GM12878 (cell line): ENCODE measurements at regions not wholly inside any gene's neighbourhood (a gene's known extent, or its start where the extent isn't known, plus 50 kb on each side); places are given as distances from the start of the nearest gene placed in this dataset.

Source experiments
- ATAC-seq: fragments of 200-7000 bp; cut with Tn5 transposase; 3 replicates; pipeline ENCODE4 v1.9.1; 2020; ENCODE audit warnings: mild to moderate bottlenecking, moderate library complexity
- BruUV-seq: library from RNA; stranded (reverse); fragments of 400-500 nt; replicated peaks from 2 replicates; lab custom pipeline; 2021; lab: Mats Ljungman, UMichigan
- CTCF ChIA-PET: fragments of 300-600 bp; sonication (Branson Sonifier 250); formaldehyde crosslinking; extraction: SDS; loops from one replicate; lab custom pipeline; 2021; ENCODE audit warnings: inconsistent platforms; lab: Yijun Ruan, JAX
- POLR2A ChIA-PET: fragments of 350-600 bp; formaldehyde crosslinking; extraction: SDS; loops from one replicate; lab custom pipeline; 2021; ENCODE audit warnings: inconsistent platforms; lab: Charles Lee
- RAD21 ChIA-PET: fragments of 300-600 bp; sonication (Branson Sonifier 250); formaldehyde crosslinking; loops from one replicate; lab custom pipeline; 2023; ENCODE audit warnings: antibody characterized with exemption; ENCODE audit not compliant: unreplicated experiment; lab: Charles Lee
- SMC1A ChIA-PET: fragments of 300-600 bp; sonication (Branson Sonifier 250); formaldehyde crosslinking; loops from one replicate; lab custom pipeline; 2023; ENCODE audit not compliant: unreplicated experiment, uncharacterized antibody; lab: Charles Lee
- DNase-seq: peaks from one replicate; pipeline ENCODE4 v3.0.0-alpha.2; 2011; ENCODE audit warnings: low read depth, low spot score
- FAIRE-seq: peaks from 3 replicates; lab custom pipeline; 2011; peaks lifted over from hg19 to GRCh38; lab: Jason Lieb, UNC
- H2AFZ ChIP-seq: 2 replicates; pipeline ENCODE4 v1.6.0; 2011; ENCODE audit warnings: low read depth, low read length, control low read depth; ENCODE audit not compliant: control insufficient read depth
- H3K27ac ChIP-seq: 2 replicates; pipeline ENCODE4 v1.5.1; 2011; ENCODE audit warnings: control low read depth; ENCODE audit not compliant: control insufficient read depth, insufficient read depth
- H3K27me3 ChIP-seq, 2 experiments: replicated peaks in 1 of 2; 2 replicates each; pipeline versions ENCODE4 v1.6.0 to v1.6.1; 2011; ENCODE audit warnings: low read length in 1 of 2; ENCODE audit not compliant: control insufficient read depth in 2 of 2, insufficient read depth in 2 of 2
- H3K36me3 ChIP-seq, 2 experiments: 2 replicates each; pipeline ENCODE4 v1.5.1; 2011; ENCODE audit warnings: low read length in 1 of 2; ENCODE audit not compliant: control insufficient read depth in 2 of 2, insufficient read depth in 2 of 2
- H3K4me1 ChIP-seq: 2 replicates; pipeline ENCODE4 v1.6.1; 2011; ENCODE audit warnings: mild to moderate bottlenecking, low read length, moderate library complexity, mixed read lengths; ENCODE audit not compliant: control insufficient read depth, insufficient read depth
- H3K4me2 ChIP-seq: 2 replicates; pipeline ENCODE4 v1.6.0; 2011; ENCODE audit warnings: control low read depth; ENCODE audit not compliant: control insufficient read depth, insufficient read depth
- H3K4me3 ChIP-seq: fragments of 200-600 bp; sonication (generic); 2 replicates; pipeline ENCODE4 v1.5.1; 2016
- H3K79me2 ChIP-seq: 2 replicates; pipeline ENCODE4 v1.6.0; 2011; ENCODE audit warnings: low read length; ENCODE audit not compliant: control insufficient read depth, insufficient read depth
- H3K9ac ChIP-seq: 2 replicates; pipeline ENCODE4 v1.8.0; 2011; ENCODE audit warnings: low read length, control low read depth, mixed read lengths; ENCODE audit not compliant: control insufficient read depth, insufficient read depth
- H3K9me3 ChIP-seq: replicated peaks from 3 replicates; pipeline ENCODE4 v1.5.1; 2011; ENCODE audit warnings: mild to moderate bottlenecking, low read length; ENCODE audit not compliant: control insufficient read depth, insufficient read depth
- H4K20me1 ChIP-seq: 2 replicates; pipeline ENCODE4 v1.6.0; 2011; ENCODE audit not compliant: control insufficient read depth, insufficient read depth
- ATF7 ChIP-seq: fragments of 450-650 bp; IDR thresholded peaks from 2 replicates; pipeline ENCODE4 v1.6.1; 2016; ENCODE audit warnings: low read depth, mild to moderate bottlenecking
- CBFB ChIP-seq: IDR thresholded peaks from 2 replicates; pipeline ENCODE4 v1.6.1; 2016; ENCODE audit warnings: antibody characterized with exemption, low read depth
- CEBPB ChIP-seq, 2 experiments: fragments of 150-350 bp in 1 of 2; IDR thresholded peaks; 2 replicates each; pipeline ENCODE4 v1.6.1; 2012 to 2014; ENCODE audit warnings: low read depth in 2 of 2, low read length in 2 of 2, borderline replicate concordance in 1 of 2, inconsistent platforms in 1 of 2
- CREB1 ChIP-seq: IDR thresholded peaks from 2 replicates; pipeline ENCODE4 v1.6.1; 2012; ENCODE audit warnings: low read depth, mild to moderate bottlenecking, inconsistent platforms
- EGR1 ChIP-seq, 2 experiments: IDR thresholded peaks; 1 replicate in 1 of 2; 2 replicates in 1 of 2; pipeline ENCODE4 v1.6.1; 2011 to 2012; ENCODE audit warnings: low read depth in 2 of 2, low read length in 2 of 2, borderline replicate concordance in 1 of 2, mild to moderate bottlenecking in 1 of 2, moderate library complexity in 1 of 2
- EZH2 ChIP-seq: IDR thresholded peaks from 2 replicates; pipeline ENCODE4 v1.6.1; 2012; ENCODE audit warnings: low read depth, mild to moderate bottlenecking, control low read depth, inconsistent platforms, low read length, borderline replicate concordance; ENCODE audit not compliant: control insufficient read depth
- GATAD2B ChIP-seq: fragments of 450-650 bp; conservative IDR thresholded peaks from 2 replicates; pipeline ENCODE4 v1.6.1; 2017; ENCODE audit warnings: low read depth, mild to moderate bottlenecking, moderate library complexity
- HDAC2 ChIP-seq: fragments of 200-600 bp; sonication (generic); IDR thresholded peaks from 2 replicates; pipeline ENCODE4 v1.6.1; 2017
- IKZF2 ChIP-seq, 2 experiments: fragments of 450-650 bp; IDR thresholded peaks; 2 replicates each; pipeline ENCODE4 v1.6.1; 2017; ENCODE audit warnings: mild to moderate bottlenecking in 2 of 2, moderate library complexity in 2 of 2
- JUNB ChIP-seq: IDR thresholded peaks from 2 replicates; pipeline ENCODE4 v1.6.1; 2016; ENCODE audit warnings: antibody characterized with exemption, mild to moderate bottlenecking
- MEF2A ChIP-seq: IDR thresholded peaks from 2 replicates; pipeline ENCODE4 v1.6.1; 2011; ENCODE audit warnings: low read depth, mild to moderate bottlenecking, low read length, moderate library complexity; ENCODE audit not compliant: insufficient read depth
- MEF2B ChIP-seq: fragments of 450-650 bp; IDR thresholded peaks from 2 replicates; pipeline ENCODE4 v1.6.1; 2018; ENCODE audit warnings: mild to moderate bottlenecking, moderate library complexity; ENCODE audit not compliant: partially characterized antibody, poor library complexity, severe bottlenecking
- NFYB ChIP-seq: IDR thresholded peaks from 2 replicates; pipeline ENCODE4 v1.6.1; 2011; ENCODE audit warnings: low read depth, mild to moderate bottlenecking, low read length, improper control_type of control experiment, moderate library complexity; ENCODE audit not compliant: insufficient read depth
- RAD21 ChIP-seq: IDR thresholded peaks from 2 replicates; pipeline ENCODE4 v1.6.1; 2011; ENCODE audit warnings: mild to moderate bottlenecking, low read depth, low read length, moderate library complexity; ENCODE audit not compliant: insufficient read depth
- SMAD1 ChIP-seq: fragments of 450-650 bp; IDR thresholded peaks from 2 replicates; pipeline ENCODE4 v1.6.1; 2018; ENCODE audit warnings: mild to moderate bottlenecking, low read depth; ENCODE audit not compliant: partially characterized antibody
- SUZ12 ChIP-seq: fragments of 200-600 bp; sonication (generic); IDR thresholded peaks from one replicate; pipeline ENCODE4 v1.6.1; 2018; ENCODE audit warnings: antibody characterized with exemption, mild to moderate bottlenecking; ENCODE audit not compliant: unreplicated experiment
- ZBTB4 ChIP-seq: fragments of 450-650 bp; formaldehyde crosslinking; IDR thresholded peaks from 2 replicates; pipeline ENCODE4 v1.4.0; 2022; ENCODE audit warnings: mild to moderate bottlenecking, moderate library complexity
- ZNF217 ChIP-seq: fragments of 450-650 bp; IDR thresholded peaks from 2 replicates; pipeline ENCODE4 v1.6.1; 2017; ENCODE audit warnings: antibody characterized with exemption, mild to moderate bottlenecking
- WGBS: methylation state at CpG from one replicate; pipeline ENCODE4 v1.1.6; 2016; ENCODE audit warnings: low lambda C conversion rate; ENCODE audit not compliant: insufficient replicate concordance, insufficient coverage; ENCODE audit errors: missing lambda C conversion rate; 5-methylcytosine and 5-hydroxymethylcytosine counted together
- in situ Hi-C: fragments of 300-500 bp; cut with MboI; formaldehyde crosslinking; loops from 9 replicates; pipeline ENCODE4 v1.14.3; 2018; ENCODE audit warnings: mixed read lengths
- intact Hi-C: fragments of 100-400 bp; cut with micrococcal nuclease; formaldehyde crosslinking; loops from one replicate; pipeline ENCODE4 v1.14.2; 2022; ENCODE audit not compliant: unreplicated experiment
- TF ChIP-seq, protein P1 (sequence below): IDR thresholded peaks from 2 replicates; pipeline ENCODE4 v1.6.1; 2011; ENCODE audit warnings: borderline replicate concordance, low read depth, mild to moderate bottlenecking, moderate library complexity, mixed read lengths, low read length; ENCODE audit not compliant: insufficient read depth; ENCODE audit errors: extremely low read length

GRCh38 chrX:43580621-43581020 is 75.5 kb upstream of the MAOA start:
- Histone ChIP-seq H3K36me3 (no peaks in the 10 kb centered on the region), H3K79me2 (no peaks in the 10 kb centered on the region), H3K9ac (no peak overlapping the region), H3K27me3 (no peaks in the 10 kb centered on the region), H2AFZ (no peak overlapping the region), H3K4me3 (no peak overlapping the region), H3K27ac (no peak overlapping the region), H3K4me1 (no peaks in the 10 kb centered on the region), H3K9me3 (no peaks in the 10 kb centered on the region), H4K20me1 (no peaks in the 10 kb centered on the region), H3K4me2 (no peak overlapping the region)
- CTCF ChIA-PET, result no interaction called here
- ATAC-seq (no peak), DNase-seq (no peak), FAIRE-seq (no peak)
- RAD21 ChIA-PET, result no interaction called here
- BruUV-seq, result no TSS peak
- intact Hi-C loops, result no loop called here
- in situ Hi-C loops, result no loop called here
- no peak for TF ChIP-seq GATAD2B
- TF ChIP-seq ZBTB4 (CRISPR knock-in tag), result no peak
- no peak for TF ChIP-seq SMAD1
- no peak for TF ChIP-seq RAD21
- TF ChIP-seq EZH2, result no peak
- no peak for TF ChIP-seq ATF7
- TF ChIP-seq NFYB, result no peak
- no peak for TF ChIP-seq JUNB
- TF ChIP-seq HDAC2, result no peak
- TF ChIP-seq, protein P1, sequence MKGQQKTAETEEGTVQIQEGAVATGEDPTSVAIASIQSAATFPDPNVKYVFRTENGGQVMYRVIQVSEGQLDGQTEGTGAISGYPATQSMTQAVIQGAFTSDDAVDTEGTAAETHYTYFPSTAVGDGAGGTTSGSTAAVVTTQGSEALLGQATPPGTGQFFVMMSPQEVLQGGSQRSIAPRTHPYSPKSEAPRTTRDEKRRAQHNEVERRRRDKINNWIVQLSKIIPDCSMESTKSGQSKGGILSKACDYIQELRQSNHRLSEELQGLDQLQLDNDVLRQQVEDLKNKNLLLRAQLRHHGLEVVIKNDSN, result no peak
- no peak for TF ChIP-seq MEF2B
- TF ChIP-seq IKZF2 (IDR thresholded peaks at IDR 0.05), result no peak
- no peak for TF ChIP-seq EGR1 (IDR thresholded peaks at IDR 0.05; ENCODE audit: borderline replicate concordance in 1 of 2, low read depth in 2 of 2, low read length in 2 of 2)
- no peak for TF ChIP-seq CBFB
- TF ChIP-seq MEF2A, result no peak
- no peak for TF ChIP-seq SUZ12
- no peak for TF ChIP-seq CREB1
- TF ChIP-seq ZNF217, result no peak
- no peak for TF ChIP-seq CEBPB (IDR thresholded peaks at IDR 0.05; ENCODE audit: borderline replicate concordance in 1 of 2, low read depth in 2 of 2, low read length in 2 of 2)
- POLR2A ChIA-PET, result no interaction called here
- SMC1A ChIA-PET, result no interaction called here
- WGBS, result 59% methylated on average over 4 of the region's 4 CpGs
